Upper lobe of left lung (tissue), 6 donors: ENCODE measurements at regions not wholly inside any gene's neighbourhood (a gene's known extent, or its start where the extent isn't known, plus 50 kb on each side); places are given as distances from the start of the nearest gene placed in this dataset.

ENCODE experiments used
- ATAC-seq, 2 donors: fragments of 200-7000 bp; cut with Tn5 transposase; one replicate each; pipeline ENCODE4 v1.9.1; 2022; ENCODE audit warnings: mild to moderate bottlenecking in 2 of 2, moderate library complexity in 2 of 2; ENCODE audit not compliant: low FRiP score in 2 of 2
- DNase-seq, 2 donors: peaks; one replicate each; pipeline ENCODE4 v3.0.0-alpha.2; 2019 to 2020
- H3K27ac ChIP-seq, 4 donors: fragments of 200-600 bp; sonication (generic); one replicate each; pipeline ENCODE4 v1.5.1; 2016 to 2019
- H3K27me3 ChIP-seq, 4 donors: fragments of 200-600 bp; sonication (generic); one replicate each; pipeline ENCODE4 v1.5.1; 2017 to 2019
- H3K36me3 ChIP-seq, 4 donors: fragments of 200-600 bp; sonication (generic); one replicate each; pipeline ENCODE4 v1.5.1; 2016 to 2019
- H3K4me1 ChIP-seq, 4 donors: fragments of 200-600 bp; sonication (generic); one replicate each; pipeline ENCODE4 v1.5.1; 2018 to 2019
- H3K4me3 ChIP-seq, 4 donors: fragments of 200-600 bp; sonication (generic); one replicate each; pipeline ENCODE4 v1.5.1; 2017 to 2019; ENCODE audit warnings: mild to moderate bottlenecking in 2 of 4, moderate library complexity in 1 of 4
- H3K9me3 ChIP-seq, 4 donors: fragments of 200-600 bp; sonication (generic); one replicate each; pipeline ENCODE4 v1.5.1; 2018 to 2019
- EP300 ChIP-seq, 4 donors: sonication (generic); formaldehyde crosslinking; IDR thresholded peaks; one replicate each; pipeline ENCODE4 v1.5.1; 2017; ENCODE audit warnings: antibody characterized with exemption in 4 of 4, control low read depth in 2 of 4
- POLR2A ChIP-seq, 4 donors: fragments of 450-650 bp; IDR thresholded peaks; one replicate each; pipeline ENCODE4 v1.5.1; 2016 to 2017; ENCODE audit warnings: antibody characterized with exemption in 4 of 4, mild to moderate bottlenecking in 2 of 4
- POLR2AphosphoS5 ChIP-seq, 2 donors: sonication (generic); formaldehyde crosslinking; IDR thresholded peaks; one replicate each; pipeline ENCODE4 v1.5.1; 2017; ENCODE audit warnings: antibody characterized with exemption in 2 of 2
- WGBS, 2 donors: methylation state at CpG; one replicate each; pipeline ENCODE4 v1.1.5; 2017 to 2018; 5-methylcytosine and 5-hydroxymethylcytosine counted together
- TF ChIP-seq, protein P1 (sequence below), 6 experiments: fragments of 450-650 bp in 4 of 6; fragments of 200-600 bp in 2 of 6; sonication (generic) in 2 of 6; IDR thresholded peaks; one replicate each; pipeline ENCODE4 v1.5.1; 2016 to 2019; ENCODE audit warnings: antibody characterized with exemption in 6 of 6
- donor health status: DM: no; HTN: no; CAD: no; lungs with moderate emphysema.
- donor health status: DM: no; HTN: yes; CAD: no; lungs with severe emphysema.

DNA sequence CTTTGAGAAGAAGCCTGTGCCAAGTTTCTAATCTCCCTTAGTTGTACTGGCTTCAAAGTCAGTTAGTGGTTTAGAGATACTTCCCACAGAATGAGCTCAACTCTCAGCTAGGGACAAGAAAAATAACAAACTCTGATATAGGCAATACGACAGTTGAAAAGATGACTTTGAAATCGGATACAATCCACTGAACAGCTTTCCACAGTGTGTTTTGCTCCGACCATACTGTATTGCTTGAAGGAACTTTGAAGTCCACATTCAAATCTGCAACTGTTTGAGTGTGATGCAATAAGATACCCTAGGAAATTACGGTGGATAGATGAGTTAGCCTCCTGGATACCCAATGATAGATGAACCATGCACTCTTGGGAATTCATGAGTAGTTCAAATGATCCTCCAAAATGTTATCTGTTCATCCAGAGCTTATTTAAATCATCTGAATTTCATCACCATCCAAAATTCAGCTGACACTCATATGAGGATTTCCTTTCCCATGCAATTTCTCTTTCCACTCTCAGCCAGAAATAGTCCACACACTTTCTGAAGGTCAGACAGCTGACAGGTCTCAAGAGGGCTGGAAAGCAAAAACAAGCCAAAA is 443.8 kb downstream of the HAO1 start:
- no peak overlapping the region for H3K27ac ChIP-seq
- H3K4me3 ChIP-seq = no peak overlapping the region
- H3K9me3 ChIP-seq = no peaks in the 10 kb centered on the region
- TF ChIP-seq EP300 (IDR thresholded peaks at IDR 0.05) = no peak
- TF ChIP-seq POLR2AphosphoS5 (IDR thresholded peaks at IDR 0.05) = no peak
- DNase-seq = no peak
- H3K27me3 ChIP-seq = no peaks in the 10 kb centered on the region
- peak in 1 of 2 donors; percentile 28 for ATAC-seq
- no peaks in the 10 kb centered on the region for H3K4me1 ChIP-seq
- WGBS, 2 donors = 61 to 67% methylated on average over 4 of the region's 4 CpGs
- no peaks in the 10 kb centered on the region for H3K36me3 ChIP-seq

DNA sequence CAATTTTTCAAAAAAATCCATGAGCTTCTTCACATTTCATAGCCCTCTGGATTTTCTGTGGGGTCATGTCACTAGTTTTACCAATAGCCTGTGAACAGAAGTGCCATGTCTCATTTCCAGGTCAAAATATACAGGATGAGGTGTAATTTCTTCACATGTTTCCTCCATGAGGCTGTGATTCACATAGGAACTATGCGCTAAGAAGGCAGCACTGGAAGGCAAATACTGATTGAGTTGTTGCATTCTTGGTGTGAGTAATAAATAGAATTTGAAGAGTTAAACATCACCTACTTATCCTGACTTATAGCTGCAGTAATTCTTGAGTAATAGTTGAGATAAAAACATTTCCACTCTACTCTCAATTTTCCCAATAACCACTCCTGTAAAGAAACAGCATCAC is 442.3 kb downstream of the HAO1 start:
- Histone ChIP-seq H3K36me3 (no peaks in the 10 kb centered on the region), H3K27ac (no peak overlapping the region), H3K4me3 (no peak overlapping the region), H3K27me3 (no peaks in the 10 kb centered on the region), H3K4me1 (no peaks in the 10 kb centered on the region), H3K9me3 (no peaks in the 10 kb centered on the region)
- WGBS, 2 donors = 91 to 95% methylated on average over 1 of the region's 1 CpG
- TF ChIP-seq POLR2AphosphoS5 (IDR thresholded peaks at IDR 0.05) (no peak), POLR2A (IDR thresholded peaks at IDR 0.05) (no peak)
- TF ChIP-seq, protein P1, sequence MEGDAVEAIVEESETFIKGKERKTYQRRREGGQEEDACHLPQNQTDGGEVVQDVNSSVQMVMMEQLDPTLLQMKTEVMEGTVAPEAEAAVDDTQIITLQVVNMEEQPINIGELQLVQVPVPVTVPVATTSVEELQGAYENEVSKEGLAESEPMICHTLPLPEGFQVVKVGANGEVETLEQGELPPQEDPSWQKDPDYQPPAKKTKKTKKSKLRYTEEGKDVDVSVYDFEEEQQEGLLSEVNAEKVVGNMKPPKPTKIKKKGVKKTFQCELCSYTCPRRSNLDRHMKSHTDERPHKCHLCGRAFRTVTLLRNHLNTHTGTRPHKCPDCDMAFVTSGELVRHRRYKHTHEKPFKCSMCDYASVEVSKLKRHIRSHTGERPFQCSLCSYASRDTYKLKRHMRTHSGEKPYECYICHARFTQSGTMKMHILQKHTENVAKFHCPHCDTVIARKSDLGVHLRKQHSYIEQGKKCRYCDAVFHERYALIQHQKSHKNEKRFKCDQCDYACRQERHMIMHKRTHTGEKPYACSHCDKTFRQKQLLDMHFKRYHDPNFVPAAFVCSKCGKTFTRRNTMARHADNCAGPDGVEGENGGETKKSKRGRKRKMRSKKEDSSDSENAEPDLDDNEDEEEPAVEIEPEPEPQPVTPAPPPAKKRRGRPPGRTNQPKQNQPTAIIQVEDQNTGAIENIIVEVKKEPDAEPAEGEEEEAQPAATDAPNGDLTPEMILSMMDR (IDR thresholded peaks at IDR 0.05) = no peak
- DNase-seq (no peak), ATAC-seq (no peak)

DNA sequence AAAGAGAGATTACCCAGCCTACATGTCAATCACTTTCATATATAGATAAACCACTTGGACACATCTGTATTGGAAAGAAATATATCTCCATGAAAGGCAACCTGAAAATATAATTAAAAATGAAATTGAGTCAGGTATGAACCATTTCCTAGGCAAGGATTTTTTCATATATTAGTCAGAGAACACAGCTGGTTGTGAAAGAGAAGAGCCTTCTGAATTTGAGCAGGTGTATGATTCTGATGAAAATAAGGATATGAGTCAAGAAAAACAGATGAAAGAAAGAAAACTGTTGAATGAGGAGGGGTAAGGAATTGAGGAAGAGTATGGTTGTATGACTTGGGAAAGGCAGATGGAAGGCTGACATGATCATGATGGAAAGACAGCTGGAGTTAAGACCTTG is 441.1 kb downstream of the HAO1 start:
- H3K4me1 ChIP-seq = no peaks in the 10 kb centered on the region
- no peaks in the 10 kb centered on the region for H3K27me3 ChIP-seq
- H3K36me3 ChIP-seq = no peaks in the 10 kb centered on the region
- no peak for DNase-seq
- no peaks in the 10 kb centered on the region for H3K9me3 ChIP-seq
- no peak overlapping the region for H3K4me3 ChIP-seq
- TF ChIP-seq, protein P1 (IDR thresholded peaks at IDR 0.05) = no peak
- TF ChIP-seq POLR2A (IDR thresholded peaks at IDR 0.05) = no peak
- ATAC-seq = no peak
- H3K27ac ChIP-seq = no peak overlapping the region

DNA sequence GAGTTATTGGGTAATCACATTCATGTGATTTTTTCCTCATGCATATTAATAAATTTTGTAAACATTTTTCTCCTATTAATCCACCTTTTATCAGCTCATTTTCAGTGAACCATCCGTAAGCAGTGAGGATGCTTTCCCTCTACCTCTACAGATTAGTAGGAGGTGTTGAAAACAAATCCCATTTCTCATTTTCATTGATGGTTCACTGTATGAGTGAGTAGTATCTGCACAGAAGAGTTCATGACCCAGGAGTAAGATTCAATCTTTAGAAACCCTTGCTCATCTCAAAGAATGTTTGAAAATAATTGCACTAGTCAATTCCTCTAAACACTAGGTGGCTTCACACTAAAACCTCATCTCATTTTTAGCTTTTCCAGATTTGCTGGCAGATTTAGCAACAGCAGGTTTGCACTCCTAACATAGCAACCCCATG is 440.0 kb downstream of the HAO1 start:
- Histone ChIP-seq H3K36me3 (no peaks in the 10 kb centered on the region), H3K27ac (no peak overlapping the region), H3K4me3 (no peak overlapping the region), H3K27me3 (no peaks in the 10 kb centered on the region), H3K4me1 (peaks cover 0 to 3% (median 0%) of the 10 kb centered on the region in 4 donors), H3K9me3 (no peaks in the 10 kb centered on the region)
- TF ChIP-seq POLR2A (IDR thresholded peaks at IDR 0.05) (no peak), POLR2AphosphoS5 (IDR thresholded peaks at IDR 0.05) (no peak), EP300 (IDR thresholded peaks at IDR 0.05) (no peak)
- TF ChIP-seq, protein P1 (IDR thresholded peaks at IDR 0.05) = no peak
- ATAC-seq = no peak
- DNase-seq = no peak
- WGBS, 2 donors = 89 to 94% methylated on average over 1 of the region's 1 CpG

DNA sequence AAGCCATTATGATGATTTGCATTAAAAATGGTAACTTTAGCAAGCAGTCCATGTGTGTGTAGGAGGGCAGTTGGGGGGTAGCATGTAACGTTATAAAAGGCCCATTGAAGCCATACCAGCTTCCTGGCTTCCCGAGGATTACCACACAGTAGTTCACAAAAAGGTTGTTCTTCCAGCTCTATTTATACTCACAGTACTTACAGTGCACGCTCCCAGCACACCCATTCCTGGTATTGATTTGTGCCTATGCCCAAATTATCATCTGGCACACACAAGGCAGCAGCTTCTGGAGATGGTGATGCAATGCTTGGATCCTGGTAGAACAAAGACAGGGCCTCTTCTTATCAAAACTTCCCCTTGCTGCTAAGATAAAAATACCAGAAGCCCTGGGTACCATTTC is 436.8 kb downstream of the HAO1 start:
- H3K27me3 ChIP-seq = no peaks in the 10 kb centered on the region
- DNase-seq (no peak), ATAC-seq (no peak)
- no peaks in the 10 kb centered on the region for H3K36me3 ChIP-seq
- 28 to 42% methylated on average over 3 of the region's 3 CpGs for WGBS, 2 donors
- no peak overlapping the region for H3K27ac ChIP-seq
- TF ChIP-seq, protein P1 (IDR thresholded peaks at IDR 0.05) = no peak
- TF ChIP-seq POLR2A (IDR thresholded peaks at IDR 0.05) (no peak), POLR2AphosphoS5 (IDR thresholded peaks at IDR 0.05) (peak in 1 of 2 donors; percentile 26), EP300 (IDR thresholded peaks at IDR 0.05) (no peak)
- H3K9me3 ChIP-seq = no peaks in the 10 kb centered on the region
- H3K4me3 ChIP-seq = no peak overlapping the region
- H3K4me1 ChIP-seq = peaks cover 0 to 3% (median 0%) of the 10 kb centered on the region in 4 donors
